IgD-negative memory B cell (primary cell): ENCODE measurements at regions not wholly inside any gene's neighbourhood (a gene's known extent, or its start where the extent isn't known, plus 50 kb on each side); places are given as distances from the start of the nearest gene placed in this dataset.

Experiments used
- H3K27ac Mint-ChIP-seq, 3 donors: one replicate each; pipeline ENCODE4 v1.8.0; 2020 to 2022; ENCODE audit warnings: mild to moderate bottlenecking in 3 of 3, mixed read lengths in 3 of 3, moderate library complexity in 1 of 3
- H3K27me3 Mint-ChIP-seq: one replicate; pipeline ENCODE4 v1.8.0; 2021; ENCODE audit warnings: mixed read lengths
- H3K36me3 Mint-ChIP-seq: one replicate; pipeline ENCODE4 v1.8.0; 2020; ENCODE audit warnings: mild to moderate bottlenecking, mixed read lengths
- H3K4me1 Mint-ChIP-seq, 3 donors: one replicate each; pipeline ENCODE4 v1.8.0; 2020 to 2022; ENCODE audit warnings: mixed read lengths in 3 of 3, mild to moderate bottlenecking in 1 of 3
- H3K4me3 Mint-ChIP-seq, 4 donors: one replicate each; pipeline ENCODE4 v1.8.0; 2020 to 2022; ENCODE audit warnings: mild to moderate bottlenecking in 4 of 4, mixed read lengths in 4 of 4, moderate library complexity in 3 of 4
- H3K9me3 Mint-ChIP-seq, 3 donors: one replicate each; pipeline ENCODE4 v1.8.0; 2020 to 2021; ENCODE audit warnings: mixed read lengths in 3 of 3, mild to moderate bottlenecking in 1 of 3

GRCh38 chr20:54364919-54365318, 110.5 kb upstream of the DOK5 start:
- Mint-ChIP-seq H3K4me3 (no peak overlapping the region), H3K9me3 (peaks cover 0 to 2% (median 0%) of the 10 kb centered on the region in 3 donors), H3K27me3 (no peaks in the 10 kb centered on the region)

GRCh38 chr20:54366669-54367344, 108.6 kb upstream of the DOK5 start:
- H3K27me3 Mint-ChIP-seq = no peaks in the 10 kb centered on the region
- no peak overlapping the region for H3K4me3 Mint-ChIP-seq
- no peaks in the 10 kb centered on the region for H3K36me3 Mint-ChIP-seq
- peaks cover 0 to 3% (median 0%) of the 10 kb centered on the region in 3 donors for H3K9me3 Mint-ChIP-seq
- no peak overlapping the region for H3K27ac Mint-ChIP-seq
- no peaks in the 10 kb centered on the region for H3K4me1 Mint-ChIP-seq

More at GRCh38 chr20:54364919-54365318, 110.5 kb upstream of the DOK5 start:
- H3K27ac Mint-ChIP-seq = no peak overlapping the region
- no peaks in the 10 kb centered on the region for H3K36me3 Mint-ChIP-seq
- H3K4me1 Mint-ChIP-seq = no peaks in the 10 kb centered on the region

GRCh38 chr20:54368570-54368969, 106.8 kb upstream of the DOK5 start:
- H3K36me3 Mint-ChIP-seq = no peaks in the 10 kb centered on the region
- no peaks in the 10 kb centered on the region for H3K4me1 Mint-ChIP-seq
- H3K9me3 Mint-ChIP-seq = peaks cover 0 to 3% (median 0%) of the 10 kb centered on the region in 3 donors
- H3K4me3 Mint-ChIP-seq = no peak overlapping the region
- H3K27ac Mint-ChIP-seq = no peak overlapping the region
- H3K27me3 Mint-ChIP-seq = no peaks in the 10 kb centered on the region

- Mint-ChIP-seq H3K27me3 (no peaks in the 10 kb centered on the region), H3K4me3 (no peak overlapping the region), H3K4me1 (no peaks in the 10 kb centered on the region), H3K9me3 (peaks cover 0 to 3% (median 0%) of the 10 kb centered on the region in 3 donors), H3K36me3 (no peaks in the 10 kb centered on the region), H3K27ac (no peak overlapping the region)
Observed at GRCh38 chr20:54372313-54372712, 103.1 kb upstream of the DOK5 start.

GRCh38 chr20:54377992-54378773, 97.2 kb upstream of the DOK5 start:
- Mint-ChIP-seq H3K36me3 (no peaks in the 10 kb centered on the region), H3K4me1 (peaks cover 0 to 2% (median 0%) of the 10 kb centered on the region in 3 donors), H3K27me3 (peaks cover 3% of the 10 kb centered on the region), H3K4me3 (no peak overlapping the region), H3K27ac (no peak overlapping the region), H3K9me3 (peaks cover 0 to 2% (median 0%) of the 10 kb centered on the region in 3 donors)

GRCh38 chr20:54379893-54380584, 95.4 kb upstream of the DOK5 start:
- peaks cover 0 to 5% (median 2%) of the 10 kb centered on the region in 3 donors for H3K9me3 Mint-ChIP-seq
- no peaks in the 10 kb centered on the region for H3K36me3 Mint-ChIP-seq
- H3K4me3 Mint-ChIP-seq = no peak overlapping the region
- no peak overlapping the region for H3K27ac Mint-ChIP-seq
- peaks cover 9% of the 10 kb centered on the region for H3K27me3 Mint-ChIP-seq
- H3K4me1 Mint-ChIP-seq = peaks cover 0 to 2% (median 0%) of the 10 kb centered on the region in 3 donors

- no peak overlapping the region for H3K27ac Mint-ChIP-seq
- H3K4me1 Mint-ChIP-seq = peaks cover 0 to 2% (median 0%) of the 10 kb centered on the region in 3 donors
- H3K9me3 Mint-ChIP-seq = peaks cover 0 to 5% (median 3%) of the 10 kb centered on the region in 3 donors
- peaks cover 9% of the 10 kb centered on the region for H3K27me3 Mint-ChIP-seq
- no peak overlapping the region for H3K4me3 Mint-ChIP-seq
- H3K36me3 Mint-ChIP-seq = no peaks in the 10 kb centered on the region
Observed at GRCh38 chr20:54382419-54382818, 93.0 kb upstream of the DOK5 start.

GRCh38 chr20:54385746-54386145, 89.6 kb upstream of the DOK5 start:
- Mint-ChIP-seq H3K27ac (peak overlapping the region in 1 of 3 donors; percentile 41), H3K9me3 (peaks cover 0 to 5% (median 2%) of the 10 kb centered on the region in 3 donors), H3K27me3 (peaks cover 9% of the 10 kb centered on the region), H3K4me1 (peaks cover 0 to 2% (median 0%) of the 10 kb centered on the region in 3 donors), H3K36me3 (no peaks in the 10 kb centered on the region), H3K4me3 (no peak overlapping the region)

GRCh38 chr20:54389596-54390280, 85.7 kb upstream of the DOK5 start:
- H3K9me3 Mint-ChIP-seq = peaks cover 0 to 3% (median 0%) of the 10 kb centered on the region in 3 donors
- no peaks in the 10 kb centered on the region for H3K27me3 Mint-ChIP-seq
- H3K36me3 Mint-ChIP-seq = no peaks in the 10 kb centered on the region
- no peaks in the 10 kb centered on the region for H3K4me1 Mint-ChIP-seq
- H3K27ac Mint-ChIP-seq = no peak overlapping the region
- H3K4me3 Mint-ChIP-seq = no peak overlapping the region

GRCh38 chr20:54397292-54398140, 77.9 kb upstream of the DOK5 start:
- Mint-ChIP-seq H3K4me3 (no peak overlapping the region), H3K9me3 (peaks cover 0 to 5% (median 0%) of the 10 kb centered on the region in 3 donors), H3K27me3 (no peaks in the 10 kb centered on the region), H3K4me1 (no peaks in the 10 kb centered on the region), H3K36me3 (no peaks in the 10 kb centered on the region), H3K27ac (no peak overlapping the region)

- Mint-ChIP-seq H3K27ac (no peak overlapping the region), H3K27me3 (no peaks in the 10 kb centered on the region), H3K4me1 (no peaks in the 10 kb centered on the region), H3K9me3 (peaks cover 0 to 5% (median 0%) of the 10 kb centered on the region in 3 donors), H3K36me3 (no peaks in the 10 kb centered on the region), H3K4me3 (no peak overlapping the region)
Observed at GRCh38 chr20:54398814-54399213, 76.6 kb upstream of the DOK5 start.

GRCh38 chr20:54405540-54405939, 69.9 kb upstream of the DOK5 start:
- H3K9me3 Mint-ChIP-seq = no peaks in the 10 kb centered on the region
- no peaks in the 10 kb centered on the region for H3K4me1 Mint-ChIP-seq
- no peak overlapping the region for H3K27ac Mint-ChIP-seq
- H3K4me3 Mint-ChIP-seq = no peak overlapping the region
- no peaks in the 10 kb centered on the region for H3K36me3 Mint-ChIP-seq
- peaks cover 10% of the 10 kb centered on the region for H3K27me3 Mint-ChIP-seq

- no peaks in the 10 kb centered on the region for H3K36me3 Mint-ChIP-seq
- H3K27ac Mint-ChIP-seq = no peak overlapping the region
- H3K27me3 Mint-ChIP-seq = peaks cover 11% of the 10 kb centered on the region
- H3K4me1 Mint-ChIP-seq = no peaks in the 10 kb centered on the region
- peaks cover 0 to 2% (median 0%) of the 10 kb centered on the region in 3 donors for H3K9me3 Mint-ChIP-seq
- no peak overlapping the region for H3K4me3 Mint-ChIP-seq
Observed at GRCh38 chr20:54407459-54407858, 67.9 kb upstream of the DOK5 start.

GRCh38 chr20:54415967-54416366, 59.4 kb upstream of the DOK5 start:
- peaks cover 1% of the 10 kb centered on the region for H3K27me3 Mint-ChIP-seq
- no peaks in the 10 kb centered on the region for H3K36me3 Mint-ChIP-seq
- H3K4me3 Mint-ChIP-seq = no peak overlapping the region
- no peaks in the 10 kb centered on the region for H3K4me1 Mint-ChIP-seq
- H3K27ac Mint-ChIP-seq = no peak overlapping the region
- H3K9me3 Mint-ChIP-seq = peaks cover 0 to 5% (median 0%) of the 10 kb centered on the region in 3 donors
